ENCODE measurements at regions not wholly inside any gene's neighbourhood (a gene's known extent, or its start where the extent isn't known, plus 50 kb on each side); places are given as distances from the start of the nearest gene placed in this dataset.

DNA sequence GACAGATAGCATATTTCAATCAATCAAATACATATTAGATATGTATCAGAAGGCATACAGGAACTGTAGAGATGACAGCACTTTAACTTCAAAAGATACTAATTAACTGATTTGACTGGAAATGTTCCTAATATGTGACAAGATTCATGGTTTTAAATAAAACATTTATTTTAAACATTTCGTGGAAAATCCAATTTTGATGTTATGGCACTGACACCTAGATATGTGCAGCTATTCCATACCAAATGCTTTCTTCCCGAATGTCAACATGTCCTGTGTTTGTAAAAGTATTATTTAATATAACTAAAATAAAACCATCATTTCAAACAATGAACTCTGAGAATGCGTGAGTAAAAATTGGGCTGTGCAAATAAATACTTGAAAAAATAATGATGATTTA, 1209.3 kb downstream of the NSUN3 start (continued):
- TF ChIP-seq ATF1 (CRISPR knock-in tag; IDR thresholded peaks at IDR 0.05): no peak
- no peak for TF ChIP-seq CREB1 (CRISPR knock-in tag; IDR thresholded peaks at IDR 0.05)
- TF ChIP-seq, protein P1, sequence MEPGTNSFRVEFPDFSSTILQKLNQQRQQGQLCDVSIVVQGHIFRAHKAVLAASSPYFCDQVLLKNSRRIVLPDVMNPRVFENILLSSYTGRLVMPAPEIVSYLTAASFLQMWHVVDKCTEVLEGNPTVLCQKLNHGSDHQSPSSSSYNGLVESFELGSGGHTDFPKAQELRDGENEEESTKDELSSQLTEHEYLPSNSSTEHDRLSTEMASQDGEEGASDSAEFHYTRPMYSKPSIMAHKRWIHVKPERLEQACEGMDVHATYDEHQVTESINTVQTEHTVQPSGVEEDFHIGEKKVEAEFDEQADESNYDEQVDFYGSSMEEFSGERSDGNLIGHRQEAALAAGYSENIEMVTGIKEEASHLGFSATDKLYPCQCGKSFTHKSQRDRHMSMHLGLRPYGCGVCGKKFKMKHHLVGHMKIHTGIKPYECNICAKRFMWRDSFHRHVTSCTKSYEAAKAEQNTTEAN (CRISPR knock-in tag; IDR thresholded peaks at IDR 0.05): no peak
- TF ChIP-seq MYBL2 (CRISPR knock-in tag; IDR thresholded peaks at IDR 0.05): no peak
- TF ChIP-seq, protein P2, sequence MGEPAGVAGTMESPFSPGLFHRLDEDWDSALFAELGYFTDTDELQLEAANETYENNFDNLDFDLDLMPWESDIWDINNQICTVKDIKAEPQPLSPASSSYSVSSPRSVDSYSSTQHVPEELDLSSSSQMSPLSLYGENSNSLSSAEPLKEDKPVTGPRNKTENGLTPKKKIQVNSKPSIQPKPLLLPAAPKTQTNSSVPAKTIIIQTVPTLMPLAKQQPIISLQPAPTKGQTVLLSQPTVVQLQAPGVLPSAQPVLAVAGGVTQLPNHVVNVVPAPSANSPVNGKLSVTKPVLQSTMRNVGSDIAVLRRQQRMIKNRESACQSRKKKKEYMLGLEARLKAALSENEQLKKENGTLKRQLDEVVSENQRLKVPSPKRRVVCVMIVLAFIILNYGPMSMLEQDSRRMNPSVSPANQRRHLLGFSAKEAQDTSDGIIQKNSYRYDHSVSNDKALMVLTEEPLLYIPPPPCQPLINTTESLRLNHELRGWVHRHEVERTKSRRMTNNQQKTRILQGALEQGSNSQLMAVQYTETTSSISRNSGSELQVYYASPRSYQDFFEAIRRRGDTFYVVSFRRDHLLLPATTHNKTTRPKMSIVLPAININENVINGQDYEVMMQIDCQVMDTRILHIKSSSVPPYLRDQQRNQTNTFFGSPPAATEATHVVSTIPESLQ (CRISPR knock-in tag; IDR thresholded peaks at IDR 0.05): no peak
- TF ChIP-seq, protein P3, sequence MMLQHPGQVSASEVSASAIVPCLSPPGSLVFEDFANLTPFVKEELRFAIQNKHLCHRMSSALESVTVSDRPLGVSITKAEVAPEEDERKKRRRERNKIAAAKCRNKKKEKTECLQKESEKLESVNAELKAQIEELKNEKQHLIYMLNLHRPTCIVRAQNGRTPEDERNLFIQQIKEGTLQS (CRISPR knock-in tag; conservative IDR thresholded peaks at IDR 0.05): no peak
- TF ChIP-seq ESRRA (CRISPR knock-in tag; IDR thresholded peaks at IDR 0.05; ENCODE audit: borderline replicate concordance): no peak
- TF ChIP-seq, protein P4, sequence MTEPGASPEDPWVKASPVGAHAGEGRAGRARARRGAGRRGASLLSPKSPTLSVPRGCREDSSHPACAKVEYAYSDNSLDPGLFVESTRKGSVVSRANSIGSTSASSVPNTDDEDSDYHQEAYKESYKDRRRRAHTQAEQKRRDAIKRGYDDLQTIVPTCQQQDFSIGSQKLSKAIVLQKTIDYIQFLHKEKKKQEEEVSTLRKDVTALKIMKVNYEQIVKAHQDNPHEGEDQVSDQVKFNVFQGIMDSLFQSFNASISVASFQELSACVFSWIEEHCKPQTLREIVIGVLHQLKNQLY (CRISPR knock-in tag; IDR thresholded peaks at IDR 0.05): no peak
- TF ChIP-seq, protein P5, sequence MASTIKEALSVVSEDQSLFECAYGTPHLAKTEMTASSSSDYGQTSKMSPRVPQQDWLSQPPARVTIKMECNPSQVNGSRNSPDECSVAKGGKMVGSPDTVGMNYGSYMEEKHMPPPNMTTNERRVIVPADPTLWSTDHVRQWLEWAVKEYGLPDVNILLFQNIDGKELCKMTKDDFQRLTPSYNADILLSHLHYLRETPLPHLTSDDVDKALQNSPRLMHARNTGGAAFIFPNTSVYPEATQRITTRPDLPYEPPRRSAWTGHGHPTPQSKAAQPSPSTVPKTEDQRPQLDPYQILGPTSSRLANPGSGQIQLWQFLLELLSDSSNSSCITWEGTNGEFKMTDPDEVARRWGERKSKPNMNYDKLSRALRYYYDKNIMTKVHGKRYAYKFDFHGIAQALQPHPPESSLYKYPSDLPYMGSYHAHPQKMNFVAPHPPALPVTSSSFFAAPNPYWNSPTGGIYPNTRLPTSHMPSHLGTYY (CRISPR knock-in tag; IDR thresholded peaks at IDR 0.05): no peak
- TF ChIP-seq JAZF1 (CRISPR knock-in tag; IDR thresholded peaks at IDR 0.05): no peak

DNA sequence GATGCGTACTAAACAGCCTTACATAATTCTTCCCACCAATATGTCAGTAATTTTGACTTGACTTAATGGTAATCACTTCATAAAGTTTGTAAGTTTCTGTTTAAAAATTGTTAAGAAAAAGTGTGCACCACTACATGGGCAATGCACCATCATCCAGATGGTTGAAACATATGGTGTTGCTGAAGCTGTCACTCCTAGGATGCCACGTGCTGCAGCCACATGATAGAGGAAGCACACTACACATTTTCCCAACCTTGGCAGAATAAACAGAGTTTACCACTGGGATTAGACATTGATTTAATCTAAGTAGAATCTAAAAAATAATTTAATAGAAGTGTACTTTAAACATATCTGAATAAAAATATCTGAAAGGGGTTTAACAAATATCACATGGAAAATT, 1209.9 kb downstream of the NSUN3 start:
- H3K4me1 Mint-ChIP-seq: peaks cover 7% of the 10 kb centered on the region
- ATAC-seq: no peak
- DNase-seq (ENCODE audit: low spot score): no peak
- H3K27me3 Mint-ChIP-seq (ENCODE audit: low read depth): no peaks in the 10 kb centered on the region
- no peak overlapping the region for H3K27ac Mint-ChIP-seq
- ChIA-PET POLR2A (no interaction called here), CTCF (no interaction called here)
- no peak overlapping the region for H3K4me3 Mint-ChIP-seq
- TF ChIP-seq NR2C2 (CRISPR knock-in tag; IDR thresholded peaks at IDR 0.05) (no peak), ZNF396 (CRISPR knock-in tag; IDR thresholded peaks at IDR 0.05; ENCODE audit: borderline replicate concordance) (no peak), NR1H2 (CRISPR knock-in tag; IDR thresholded peaks at IDR 0.05) (no peak), TEAD1 (CRISPR knock-in tag; IDR thresholded peaks at IDR 0.05) (no peak), ZNF121 (CRISPR knock-in tag; IDR thresholded peaks at IDR 0.05) (no peak)
- TF ChIP-seq, protein P6, sequence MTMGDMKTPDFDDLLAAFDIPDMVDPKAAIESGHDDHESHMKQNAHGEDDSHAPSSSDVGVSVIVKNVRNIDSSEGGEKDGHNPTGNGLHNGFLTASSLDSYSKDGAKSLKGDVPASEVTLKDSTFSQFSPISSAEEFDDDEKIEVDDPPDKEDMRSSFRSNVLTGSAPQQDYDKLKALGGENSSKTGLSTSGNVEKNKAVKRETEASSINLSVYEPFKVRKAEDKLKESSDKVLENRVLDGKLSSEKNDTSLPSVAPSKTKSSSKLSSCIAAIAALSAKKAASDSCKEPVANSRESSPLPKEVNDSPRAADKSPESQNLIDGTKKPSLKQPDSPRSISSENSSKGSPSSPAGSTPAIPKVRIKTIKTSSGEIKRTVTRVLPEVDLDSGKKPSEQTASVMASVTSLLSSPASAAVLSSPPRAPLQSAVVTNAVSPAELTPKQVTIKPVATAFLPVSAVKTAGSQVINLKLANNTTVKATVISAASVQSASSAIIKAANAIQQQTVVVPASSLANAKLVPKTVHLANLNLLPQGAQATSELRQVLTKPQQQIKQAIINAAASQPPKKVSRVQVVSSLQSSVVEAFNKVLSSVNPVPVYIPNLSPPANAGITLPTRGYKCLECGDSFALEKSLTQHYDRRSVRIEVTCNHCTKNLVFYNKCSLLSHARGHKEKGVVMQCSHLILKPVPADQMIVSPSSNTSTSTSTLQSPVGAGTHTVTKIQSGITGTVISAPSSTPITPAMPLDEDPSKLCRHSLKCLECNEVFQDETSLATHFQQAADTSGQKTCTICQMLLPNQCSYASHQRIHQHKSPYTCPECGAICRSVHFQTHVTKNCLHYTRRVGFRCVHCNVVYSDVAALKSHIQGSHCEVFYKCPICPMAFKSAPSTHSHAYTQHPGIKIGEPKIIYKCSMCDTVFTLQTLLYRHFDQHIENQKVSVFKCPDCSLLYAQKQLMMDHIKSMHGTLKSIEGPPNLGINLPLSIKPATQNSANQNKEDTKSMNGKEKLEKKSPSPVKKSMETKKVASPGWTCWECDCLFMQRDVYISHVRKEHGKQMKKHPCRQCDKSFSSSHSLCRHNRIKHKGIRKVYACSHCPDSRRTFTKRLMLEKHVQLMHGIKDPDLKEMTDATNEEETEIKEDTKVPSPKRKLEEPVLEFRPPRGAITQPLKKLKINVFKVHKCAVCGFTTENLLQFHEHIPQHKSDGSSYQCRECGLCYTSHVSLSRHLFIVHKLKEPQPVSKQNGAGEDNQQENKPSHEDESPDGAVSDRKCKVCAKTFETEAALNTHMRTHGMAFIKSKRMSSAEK (CRISPR knock-in tag; IDR thresholded peaks at IDR 0.05; ENCODE audit: borderline replicate concordance): no peak
- TF ChIP-seq, protein P4 (CRISPR knock-in tag; IDR thresholded peaks at IDR 0.05): no peak
- TF ChIP-seq, protein P3 (CRISPR knock-in tag; conservative IDR thresholded peaks at IDR 0.05): no peak
- TF ChIP-seq, protein P7, sequence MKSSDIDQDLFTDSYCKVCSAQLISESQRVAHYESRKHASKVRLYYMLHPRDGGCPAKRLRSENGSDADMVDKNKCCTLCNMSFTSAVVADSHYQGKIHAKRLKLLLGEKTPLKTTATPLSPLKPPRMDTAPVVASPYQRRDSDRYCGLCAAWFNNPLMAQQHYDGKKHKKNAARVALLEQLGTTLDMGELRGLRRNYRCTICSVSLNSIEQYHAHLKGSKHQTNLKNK (CRISPR knock-in tag; IDR thresholded peaks at IDR 0.05): no peak
- peaks cover 9% of the 10 kb centered on the region for H3K9me3 Mint-ChIP-seq
- H3K36me3 Mint-ChIP-seq: no peaks in the 10 kb centered on the region

All from WTC11 (cell line).